ENCODE measurements at regions not wholly inside any gene's neighbourhood (a gene's known extent, or its start where the extent isn't known, plus 50 kb on each side); places are given as distances from the start of the nearest gene placed in this dataset.

DNA sequence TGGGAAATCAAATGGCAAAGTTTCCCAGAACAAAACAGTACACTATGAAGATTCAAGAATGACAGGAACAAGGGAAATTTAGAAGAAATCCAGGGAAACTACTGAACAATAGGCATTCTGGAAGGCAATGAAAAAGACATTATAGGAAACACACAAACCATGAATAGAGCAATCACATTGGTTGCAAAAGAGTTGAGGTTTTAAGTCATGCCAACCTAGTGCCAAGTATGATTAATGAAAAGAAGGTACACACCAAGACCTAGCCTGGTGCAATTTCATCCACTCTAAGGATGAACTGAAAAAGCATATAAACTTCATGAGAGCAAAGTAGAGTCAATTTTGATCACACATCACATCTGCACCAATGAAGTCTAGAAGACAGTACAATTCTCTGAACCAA, 326.9 kb downstream of the PDHA2 start:
- TF ChIP-seq, protein P1, sequence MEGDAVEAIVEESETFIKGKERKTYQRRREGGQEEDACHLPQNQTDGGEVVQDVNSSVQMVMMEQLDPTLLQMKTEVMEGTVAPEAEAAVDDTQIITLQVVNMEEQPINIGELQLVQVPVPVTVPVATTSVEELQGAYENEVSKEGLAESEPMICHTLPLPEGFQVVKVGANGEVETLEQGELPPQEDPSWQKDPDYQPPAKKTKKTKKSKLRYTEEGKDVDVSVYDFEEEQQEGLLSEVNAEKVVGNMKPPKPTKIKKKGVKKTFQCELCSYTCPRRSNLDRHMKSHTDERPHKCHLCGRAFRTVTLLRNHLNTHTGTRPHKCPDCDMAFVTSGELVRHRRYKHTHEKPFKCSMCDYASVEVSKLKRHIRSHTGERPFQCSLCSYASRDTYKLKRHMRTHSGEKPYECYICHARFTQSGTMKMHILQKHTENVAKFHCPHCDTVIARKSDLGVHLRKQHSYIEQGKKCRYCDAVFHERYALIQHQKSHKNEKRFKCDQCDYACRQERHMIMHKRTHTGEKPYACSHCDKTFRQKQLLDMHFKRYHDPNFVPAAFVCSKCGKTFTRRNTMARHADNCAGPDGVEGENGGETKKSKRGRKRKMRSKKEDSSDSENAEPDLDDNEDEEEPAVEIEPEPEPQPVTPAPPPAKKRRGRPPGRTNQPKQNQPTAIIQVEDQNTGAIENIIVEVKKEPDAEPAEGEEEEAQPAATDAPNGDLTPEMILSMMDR (IDR thresholded peaks at IDR 0.05), result no peak
- TF ChIP-seq POLR2A (IDR thresholded peaks at IDR 0.05), result no peak
